T-helper 1 cell treated with Interleukin-12 subunit alpha and Interleukin-12 subunit beta and Interleukin-4 antibody, amounts not matched to agents 30 μg/mL and 1 μg/mL, for 36 hours (primary cell): ENCODE measurements at regions not wholly inside any gene's neighbourhood (a gene's known extent, or its start where the extent isn't known, plus 50 kb on each side); places are given as distances from the start of the nearest gene placed in this dataset.

Source experiments
- H3K27ac Mint-ChIP-seq: one replicate; pipeline ENCODE4 v1.8.0; 2021; ENCODE audit warnings: mild to moderate bottlenecking, mixed read lengths
- H3K27me3 Mint-ChIP-seq: one replicate; pipeline ENCODE4 v1.8.0; 2021; ENCODE audit warnings: low read depth, mixed read lengths
- H3K36me3 Mint-ChIP-seq: one replicate; pipeline ENCODE4 v1.8.0; 2021; ENCODE audit warnings: low read depth, mixed read lengths
- H3K4me1 Mint-ChIP-seq: one replicate; pipeline ENCODE4 v1.8.0; 2021; ENCODE audit warnings: low read depth, mixed read lengths
- H3K4me3 Mint-ChIP-seq: one replicate; pipeline ENCODE4 v1.8.0; 2021; ENCODE audit warnings: mild to moderate bottlenecking, moderate library complexity, mixed read lengths
- H3K9me3 Mint-ChIP-seq: one replicate; pipeline ENCODE4 v1.8.0; 2021; ENCODE audit warnings: mixed read lengths

- Mint-ChIP-seq H3K27me3 (no peaks in the 10 kb centered on the region), H3K4me1 (peaks cover 14% of the 10 kb centered on the region), H3K4me3 (no peak overlapping the region), H3K36me3 (no peaks in the 10 kb centered on the region), H3K9me3 (no peaks in the 10 kb centered on the region), H3K27ac (no peak overlapping the region)
These were observed 74.6 kb upstream of the CD93 start for GRCh38 chr20:23160536-23161243.

- Mint-ChIP-seq H3K36me3 (no peaks in the 10 kb centered on the region), H3K4me1 (peaks cover 20% of the 10 kb centered on the region), H3K4me3 (peak overlapping the region; percentile 14), H3K9me3 (no peaks in the 10 kb centered on the region), H3K27me3 (no peaks in the 10 kb centered on the region), H3K27ac (peak overlapping the region; percentile 8)
These were observed 73.8 kb upstream of the CD93 start for GRCh38 chr20:23159947-23160318.

GRCh38 chr20:23159256-23159946, 73.3 kb upstream of the CD93 start:
- H3K27ac Mint-ChIP-seq, result peak overlapping the region; percentile 8
- H3K4me1 Mint-ChIP-seq, result peaks cover 23% of the 10 kb centered on the region
- H3K4me3 Mint-ChIP-seq, result peak overlapping the region; percentile 26
- H3K9me3 Mint-ChIP-seq, result no peaks in the 10 kb centered on the region
- no peaks in the 10 kb centered on the region for H3K27me3 Mint-ChIP-seq
- no peaks in the 10 kb centered on the region for H3K36me3 Mint-ChIP-seq

DNA sequence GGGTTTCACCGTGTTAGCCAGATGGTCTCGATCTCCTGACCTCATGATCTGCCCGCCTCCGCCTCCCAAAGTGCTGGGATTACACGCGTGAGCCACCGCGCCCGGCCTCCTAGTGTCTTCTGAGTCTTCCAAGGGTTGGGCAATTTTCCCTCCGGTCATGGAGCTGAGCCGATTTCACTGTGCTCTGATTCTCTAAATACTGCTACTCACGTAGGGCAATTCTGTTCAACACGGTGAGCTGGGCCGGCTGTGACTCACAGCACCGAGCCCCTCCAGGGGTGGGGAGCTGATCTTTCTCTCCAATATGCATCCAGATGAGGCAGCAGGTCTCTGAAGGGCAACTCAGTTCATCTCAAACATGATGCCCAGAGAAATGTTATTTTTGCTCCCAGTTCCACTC, 71.6 kb upstream of the CD93 start:
- Mint-ChIP-seq H3K36me3 (no peaks in the 10 kb centered on the region), H3K4me1 (peaks cover 23% of the 10 kb centered on the region), H3K9me3 (no peaks in the 10 kb centered on the region), H3K27ac (no peak overlapping the region), H3K27me3 (no peaks in the 10 kb centered on the region), H3K4me3 (no peak overlapping the region)

DNA sequence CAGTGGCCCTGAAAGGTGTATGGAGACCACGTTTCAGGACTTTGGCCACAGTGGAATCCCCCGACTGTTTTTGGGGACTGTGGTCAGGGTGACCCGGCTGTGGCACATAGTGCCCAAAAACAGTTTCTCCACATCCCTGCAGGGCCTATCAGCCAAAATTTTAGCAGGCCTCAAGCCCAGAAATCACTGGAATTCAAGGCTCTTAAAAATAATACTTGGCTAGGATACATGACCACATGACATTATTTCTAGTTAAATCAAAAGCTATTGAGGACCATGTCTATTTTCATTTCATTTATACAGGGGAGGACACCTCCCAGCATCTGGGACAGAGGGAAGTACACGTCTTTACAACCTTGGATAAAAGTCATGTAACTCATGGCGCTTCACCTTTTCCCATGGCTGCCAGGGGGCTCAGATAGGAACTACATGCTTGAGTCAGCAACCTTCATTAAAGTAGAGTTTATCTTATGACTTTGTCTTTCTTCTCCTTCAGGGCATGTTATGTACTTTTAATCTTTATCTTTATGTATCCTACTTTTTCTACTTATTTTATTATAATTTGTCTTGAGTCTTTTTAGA, 70.8 kb upstream of the CD93 start:
- no peak overlapping the region for H3K27ac Mint-ChIP-seq
- no peaks in the 10 kb centered on the region for H3K27me3 Mint-ChIP-seq
- no peak overlapping the region for H3K4me3 Mint-ChIP-seq
- H3K4me1 Mint-ChIP-seq, result peaks cover 27% of the 10 kb centered on the region
- H3K9me3 Mint-ChIP-seq, result no peaks in the 10 kb centered on the region
- H3K36me3 Mint-ChIP-seq, result no peaks in the 10 kb centered on the region

- no peaks in the 10 kb centered on the region for H3K9me3 Mint-ChIP-seq
- H3K36me3 Mint-ChIP-seq, result no peaks in the 10 kb centered on the region
These were observed 70.2 kb upstream of the CD93 start for GRCh38 chr20:23156170-23156841.

GRCh38 chr20:23155141-23155590, 69.0 kb upstream of the CD93 start:
- no peaks in the 10 kb centered on the region for H3K27me3 Mint-ChIP-seq
- H3K4me3 Mint-ChIP-seq, result no peak overlapping the region
- H3K4me1 Mint-ChIP-seq, result peaks cover 29% of the 10 kb centered on the region
- H3K36me3 Mint-ChIP-seq, result no peaks in the 10 kb centered on the region
- no peaks in the 10 kb centered on the region for H3K9me3 Mint-ChIP-seq
- no peak overlapping the region for H3K27ac Mint-ChIP-seq

More at GRCh38 chr20:23156170-23156841, 70.2 kb upstream of the CD93 start:
- Mint-ChIP-seq H3K4me1 (peaks cover 31% of the 10 kb centered on the region), H3K4me3 (no peak overlapping the region), H3K27ac (no peak overlapping the region), H3K27me3 (no peaks in the 10 kb centered on the region)

DNA sequence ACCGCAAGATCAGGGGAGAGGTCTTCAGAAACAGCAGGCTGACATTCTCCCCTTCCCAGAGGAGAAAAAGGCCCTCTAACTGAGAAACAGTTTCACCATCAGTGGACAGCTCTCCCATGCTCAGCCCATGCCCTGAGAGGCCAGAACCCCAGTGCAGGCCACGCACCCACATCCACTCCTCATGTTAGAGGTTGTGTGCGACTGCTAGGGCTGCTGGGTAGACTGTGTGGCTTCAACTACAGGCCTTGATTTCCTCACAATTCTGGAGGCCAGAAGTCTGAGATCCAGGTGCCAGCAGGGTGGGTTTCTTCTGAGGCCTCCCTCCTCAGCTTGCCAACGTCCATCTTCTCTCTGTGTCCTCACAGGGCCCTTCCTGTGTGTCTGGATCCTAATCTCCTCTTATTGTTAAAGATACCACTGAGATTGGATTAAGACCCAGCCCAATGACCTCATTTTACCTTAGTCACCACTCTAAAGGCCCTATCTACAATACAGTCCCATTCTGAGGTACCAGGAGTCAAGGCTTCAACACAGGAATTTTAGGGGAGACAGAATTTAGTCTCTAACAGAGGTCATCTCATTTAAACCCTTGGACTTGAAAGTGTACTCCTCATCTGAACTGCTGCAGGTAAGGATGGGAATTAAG, 67.7 kb upstream of the CD93 start:
- no peaks in the 10 kb centered on the region for H3K36me3 Mint-ChIP-seq
- no peaks in the 10 kb centered on the region for H3K9me3 Mint-ChIP-seq
- no peaks in the 10 kb centered on the region for H3K27me3 Mint-ChIP-seq
- H3K4me3 Mint-ChIP-seq, result no peak overlapping the region
- H3K27ac Mint-ChIP-seq, result no peak overlapping the region
- peaks cover 31% of the 10 kb centered on the region for H3K4me1 Mint-ChIP-seq

DNA sequence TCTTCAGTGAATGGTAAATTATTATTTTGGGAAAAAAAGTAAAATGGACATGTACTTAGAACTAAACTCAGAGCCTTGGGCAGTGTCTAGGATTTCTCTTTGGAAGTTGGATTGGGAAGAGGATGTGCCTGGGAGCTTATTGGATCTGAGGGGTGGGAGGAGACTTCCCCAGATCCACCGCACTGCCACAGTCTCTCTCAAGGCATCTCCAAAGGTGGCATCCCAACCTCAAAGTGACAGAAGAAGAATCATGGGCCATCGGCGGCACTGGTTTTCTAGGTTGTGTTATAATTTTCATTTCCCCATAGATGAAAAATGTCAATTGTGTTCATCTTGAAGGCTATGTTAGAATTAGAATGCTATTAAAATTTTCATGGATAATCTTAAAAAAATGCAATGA, 66.8 kb upstream of the CD93 start:
- H3K27ac Mint-ChIP-seq, result no peak overlapping the region
- no peak overlapping the region for H3K4me3 Mint-ChIP-seq
- H3K27me3 Mint-ChIP-seq, result no peaks in the 10 kb centered on the region
- no peaks in the 10 kb centered on the region for H3K9me3 Mint-ChIP-seq
- H3K36me3 Mint-ChIP-seq, result no peaks in the 10 kb centered on the region
- H3K4me1 Mint-ChIP-seq, result peaks cover 38% of the 10 kb centered on the region

- Mint-ChIP-seq H3K4me3 (no peak overlapping the region), H3K27me3 (no peaks in the 10 kb centered on the region), H3K9me3 (no peaks in the 10 kb centered on the region), H3K4me1 (peaks cover 43% of the 10 kb centered on the region), H3K27ac (no peak overlapping the region), H3K36me3 (no peaks in the 10 kb centered on the region)
These were observed 66.3 kb upstream of the CD93 start for GRCh38 chr20:23152308-23152892.

DNA sequence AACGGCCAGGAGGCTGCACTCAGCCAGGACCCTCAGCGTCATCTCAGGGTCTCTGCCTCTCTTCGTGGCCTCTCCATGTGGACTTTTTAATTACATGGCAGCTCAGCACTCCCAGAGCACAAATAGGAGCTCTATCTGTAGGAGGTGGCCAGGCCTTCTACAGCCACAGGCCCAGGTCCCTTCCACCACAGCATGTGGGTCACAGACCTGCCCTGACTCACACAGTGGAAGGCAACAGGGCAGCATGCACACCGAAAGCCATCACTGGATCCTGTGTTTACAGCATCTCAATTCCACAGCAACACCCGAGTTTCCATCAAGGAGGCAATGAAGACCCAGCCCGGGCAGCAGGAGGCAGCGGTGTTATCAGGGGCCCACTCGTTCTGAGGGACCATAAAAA, 65.8 kb upstream of the CD93 start:
- Mint-ChIP-seq H3K36me3 (no peaks in the 10 kb centered on the region), H3K27me3 (no peaks in the 10 kb centered on the region), H3K4me3 (no peak overlapping the region), H3K4me1 (peaks cover 48% of the 10 kb centered on the region), H3K27ac (no peak overlapping the region), H3K9me3 (no peaks in the 10 kb centered on the region)

- no peaks in the 10 kb centered on the region for H3K27me3 Mint-ChIP-seq
- H3K36me3 Mint-ChIP-seq, result no peaks in the 10 kb centered on the region
- no peak overlapping the region for H3K4me3 Mint-ChIP-seq
- H3K9me3 Mint-ChIP-seq, result no peaks in the 10 kb centered on the region
- H3K27ac Mint-ChIP-seq, result no peak overlapping the region
- H3K4me1 Mint-ChIP-seq, result peaks cover 52% of the 10 kb centered on the region
These were observed 65.0 kb upstream of the CD93 start for GRCh38 chr20:23151008-23151703.

GRCh38 chr20:23150304-23151007, 64.3 kb upstream of the CD93 start:
- peaks cover 50% of the 10 kb centered on the region for H3K4me1 Mint-ChIP-seq
- H3K27ac Mint-ChIP-seq, result no peak overlapping the region
- H3K4me3 Mint-ChIP-seq, result no peak overlapping the region
- no peaks in the 10 kb centered on the region for H3K36me3 Mint-ChIP-seq
- H3K27me3 Mint-ChIP-seq, result no peaks in the 10 kb centered on the region
- no peaks in the 10 kb centered on the region for H3K9me3 Mint-ChIP-seq
